CD4-positive, alpha-beta T cell (primary cell): ENCODE measurements at regions not wholly inside any gene's neighbourhood (a gene's known extent, or its start where the extent isn't known, plus 50 kb on each side); places are given as distances from the start of the nearest gene placed in this dataset.
"Not testable (repeated sequence)": the region's sequence is repeated elsewhere in the genome, so short reads cannot be mapped to it uniquely, and the experiment has no call there.

Experiments used
- ATAC-seq: fragments of 200-7000 bp; cut with Tn5 transposase; one replicate; pipeline ENCODE4 v1.10.0; 2022; ENCODE audit warnings: mild to moderate bottlenecking; ENCODE audit not compliant: poor library complexity
- CTCF ChIA-PET: fragments of 350-600 bp; sonication (Branson Sonifier 250); formaldehyde crosslinking; loops from one replicate; lab custom pipeline; 2021; ENCODE audit warnings: antibody characterized with exemption, inconsistent platforms; lab: Charles Lee
- POLR2A ChIA-PET: fragments of 350-600 bp; sonication (Branson Sonifier 250); formaldehyde crosslinking; loops from one replicate; lab custom pipeline; 2021; ENCODE audit warnings: antibody characterized with exemption, inconsistent platforms; lab: Charles Lee
- DNase-seq, 14 experiments: peaks; one replicate each; pipeline ENCODE4 v3.0.0-alpha.2; 2013 to 2020; ENCODE audit warnings: mixed read lengths in 2 of 14
- H3K27ac ChIP-seq, 2 donors: one replicate each; pipeline versions ENCODE4 v1.5.1 to v1.7.0; 2013; ENCODE audit warnings: low read length in 2 of 2, low read depth in 1 of 2, mild to moderate bottlenecking in 1 of 2
- H3K27me3 ChIP-seq, 2 experiments: 1 replicate in 1 of 2; 2 replicates in 1 of 2; pipeline versions ENCODE4 v1.6.1 to v1.7.0; 2013; ENCODE audit warnings: low read length in 2 of 2, control low read depth in 1 of 2, mild to moderate bottlenecking in 1 of 2, moderate library complexity in 1 of 2; ENCODE audit not compliant: insufficient read depth in 2 of 2, control insufficient read depth in 1 of 2
- H3K36me3 ChIP-seq: one replicate; pipeline ENCODE4 v1.6.1; 2013; ENCODE audit warnings: low read length, control low read depth; ENCODE audit not compliant: insufficient read depth
- H3K4me1 ChIP-seq: one replicate; pipeline ENCODE4 v1.6.1; 2013; ENCODE audit warnings: low read length, control low read depth; ENCODE audit not compliant: insufficient read depth
- H3K4me3 ChIP-seq: one replicate; pipeline ENCODE4 v1.5.1; 2013; ENCODE audit warnings: mild to moderate bottlenecking, low read length, moderate library complexity
- H3K9me3 ChIP-seq, 2 experiments: 1 replicate in 1 of 2; 2 replicates in 1 of 2; pipeline versions ENCODE4 v1.6.1 to v1.7.0; 2013; ENCODE audit warnings: low read length in 2 of 2, mild to moderate bottlenecking in 2 of 2, control low read depth in 1 of 2, moderate library complexity in 1 of 2; ENCODE audit not compliant: control insufficient read depth in 1 of 2, insufficient read depth in 1 of 2
- H3K27ac Mint-ChIP-seq: one replicate; pipeline ENCODE4 v1.8.0; 2020; ENCODE audit warnings: mixed read lengths
- H3K27me3 Mint-ChIP-seq: one replicate; pipeline ENCODE4 v1.8.0; 2021; ENCODE audit warnings: mixed read lengths
- H3K36me3 Mint-ChIP-seq: one replicate; pipeline ENCODE4 v1.8.0; 2021; ENCODE audit warnings: low read depth, mixed read lengths
- H3K4me1 Mint-ChIP-seq: one replicate; pipeline ENCODE4 v1.8.0; 2021; ENCODE audit warnings: low read depth, mixed read lengths
- H3K4me3 Mint-ChIP-seq: one replicate; pipeline ENCODE4 v1.8.0; 2020; ENCODE audit warnings: mild to moderate bottlenecking, mixed read lengths
- H3K9me3 Mint-ChIP-seq: one replicate; pipeline ENCODE4 v1.8.0; 2020; ENCODE audit warnings: mixed read lengths
- CTCF ChIP-seq: fragments of 200-600 bp; IDR thresholded peaks from one replicate; pipeline ENCODE4 v1.8.0; 2022; ENCODE audit warnings: antibody characterized with exemption, mild to moderate bottlenecking
- intact Hi-C, 2 experiments: fragments of 100-400 bp; cut with DNase I in 1 of 2; cut with micrococcal nuclease in 1 of 2; formaldehyde crosslinking; loops; one replicate each; pipeline versions ENCODE4 v1.15.1 to v1.9.0; 2023 to 2025; cut with DNase I, micrococcal nuclease

GRCh38 chr2:236483102-236483501 is 86.5 kb upstream of the ACKR3 start:
- Mint-ChIP-seq H3K4me3 (no peak overlapping the region), H3K36me3 (peaks cover 9% of the 10 kb centered on the region), H3K27ac (no peak overlapping the region), H3K9me3 (peaks cover 6% of the 10 kb centered on the region), H3K27me3 (peaks cover 17% of the 10 kb centered on the region), H3K4me1 (no peaks in the 10 kb centered on the region)
- ChIA-PET POLR2A (no interaction called here), CTCF (no interaction called here)
- intact Hi-C loops, result no loop called here
- Histone ChIP-seq H3K4me1 (no peaks in the 10 kb centered on the region), H3K27me3 (peaks cover 0 to 5% of the 10 kb centered on the region in 2 experiments), H3K36me3 (no peaks in the 10 kb centered on the region), H3K27ac (no peak overlapping the region), H3K9me3 (peaks cover 9 to 28% of the 10 kb centered on the region in 2 experiments), H3K4me3 (no peak overlapping the region)
- DNase-seq, result no peak
- ATAC-seq, result no peak
- no peak for TF ChIP-seq CTCF

- Histone ChIP-seq H3K4me1 (no peaks in the 10 kb centered on the region), H3K36me3 (no peaks in the 10 kb centered on the region), H3K4me3 (no peak overlapping the region), H3K27me3 (peaks cover 0 to 5% of the 10 kb centered on the region in 2 experiments), H3K27ac (no peak overlapping the region), H3K9me3 (peaks cover 4 to 10% of the 10 kb centered on the region in 2 experiments)
- no peak for ATAC-seq
- TF ChIP-seq CTCF, result no peak
- Mint-ChIP-seq H3K27ac (no peak overlapping the region), H3K4me3 (no peak overlapping the region), H3K4me1 (no peaks in the 10 kb centered on the region), H3K9me3 (no peaks in the 10 kb centered on the region), H3K36me3 (peaks cover 2% of the 10 kb centered on the region), H3K27me3 (peaks cover 11% of the 10 kb centered on the region)
- intact Hi-C loops, result no loop called here
- ChIA-PET POLR2A (no interaction called here), CTCF (no interaction called here)
- no peak for DNase-seq
These were observed 84.1 kb upstream of the ACKR3 start for GRCh38 chr2:236485519-236485918.

GRCh38 chr2:236489083-236489482 is 80.5 kb upstream of the ACKR3 start:
- POLR2A ChIA-PET, CTCF ChIA-PET: not testable (repeated sequence)

GRCh38 chr2:236489895-236490404 is 79.7 kb upstream of the ACKR3 start:
- H3K4me3 Mint-ChIP-seq, result no peak overlapping the region
- CTCF ChIA-PET, result no interaction called here
- DNase-seq (no peak), ATAC-seq (no peak)
- H3K4me3 ChIP-seq, result no peak overlapping the region
- no peaks in the 10 kb centered on the region for H3K4me1 Mint-ChIP-seq
- intact Hi-C loops, result no loop called here
- no peaks in the 10 kb centered on the region for H3K36me3 ChIP-seq
- TF ChIP-seq CTCF, result no peak
- H3K36me3 Mint-ChIP-seq, result no peaks in the 10 kb centered on the region
- no peak overlapping the region for H3K27ac ChIP-seq
- no peak overlapping the region for H3K27ac Mint-ChIP-seq
- no peaks in the 10 kb centered on the region for H3K9me3 ChIP-seq
- H3K27me3 Mint-ChIP-seq, result peaks cover 1% of the 10 kb centered on the region
- no peaks in the 10 kb centered on the region for H3K4me1 ChIP-seq
- no peaks in the 10 kb centered on the region for H3K9me3 Mint-ChIP-seq
- POLR2A ChIA-PET, result no interaction called here
- peaks cover 0 to 5% of the 10 kb centered on the region in 2 experiments for H3K27me3 ChIP-seq

More at GRCh38 chr2:236489083-236489482, 80.5 kb upstream of the ACKR3 start:
- H3K4me1 ChIP-seq, H3K9me3 ChIP-seq, H3K36me3 ChIP-seq, H3K27me3 Mint-ChIP-seq, H3K36me3 Mint-ChIP-seq, H3K4me3 Mint-ChIP-seq, intact Hi-C loops, H3K27me3 ChIP-seq, H3K4me1 Mint-ChIP-seq, ATAC-seq, H3K27ac ChIP-seq, H3K4me3 ChIP-seq, H3K9me3 Mint-ChIP-seq, H3K27ac Mint-ChIP-seq, DNase-seq: not testable (repeated sequence)
